ENCODE measurements at regions not wholly inside any gene's neighbourhood (a gene's known extent, or its start where the extent isn't known, plus 50 kb on each side); places are given as distances from the start of the nearest gene placed in this dataset.

GRCh38 chr13:54627646-54628372, 1599.2 kb downstream of the OLFM4 start:
- H3K4me1 ChIP-seq (ENCODE audit: control insufficient read depth, extremely low read depth, insufficient read depth, low read length): no peaks in the 10 kb centered on the region
- no peaks in the 10 kb centered on the region for H3K36me3 ChIP-seq (ENCODE audit: control insufficient read depth in 2 of 2, extremely low read depth in 1 of 2, insufficient read depth in 2 of 2, low read length in 2 of 2)
- dilution Hi-C loops (cut with MboI; ENCODE audit: extremely low pct_ligation_motif_present, low sequenced_read_pairs): no loop called here
- no peaks in the 10 kb centered on the region for H4K20me1 ChIP-seq (replicated peaks; ENCODE audit: control insufficient read depth, extremely low read depth, insufficient read depth, low read length)
- no peak overlapping the region for H3K4me3 ChIP-seq (replicated peaks in 1 of 3; ENCODE audit: insufficient read depth in 1 of 3, low read depth in 1 of 3, low read length in 3 of 3)
- CTCF ChIA-PET: no interaction called here
- H2AFZ ChIP-seq (ENCODE audit: low read depth, low read length): no peak overlapping the region
- BruUV-seq (replicated peaks): no TSS peak
- no peak for FAIRE-seq
- no peak overlapping the region for H3K27ac ChIP-seq (ENCODE audit: insufficient read depth, low read depth, low read length)
- no peaks in the 10 kb centered on the region for H3K79me2 ChIP-seq (ENCODE audit: control insufficient read depth, insufficient read depth, low read length)
- intact Hi-C loops (cut with micrococcal nuclease): no loop called here
- TF ChIP-seq POLR2A (IDR thresholded peaks at IDR 0.05; ENCODE audit: low read depth, low read length): no peak
- POLR2A ChIA-PET: no interaction called here
- no peaks in the 10 kb centered on the region for H3K9me1 ChIP-seq (replicated peaks; ENCODE audit: control insufficient read depth, extremely low read depth, insufficient read depth, low read length)
- no peak for DNase-seq (ENCODE audit: low read depth, low spot score)
- no peak overlapping the region for H3K4me2 ChIP-seq (ENCODE audit: insufficient read depth, low read length)
- no peak overlapping the region for H3K9ac ChIP-seq (replicated peaks; ENCODE audit: extremely low read depth, insufficient read depth, low read length)
- no peaks in the 10 kb centered on the region for H3K27me3 ChIP-seq (ENCODE audit: control insufficient read depth in 2 of 2, insufficient read depth in 2 of 2, low read length in 2 of 2)
- H3K9me3 ChIP-seq (replicated peaks; ENCODE audit: control insufficient read depth, insufficient read depth, low read length): no peaks in the 10 kb centered on the region

GRCh38 chr13:54628383-54628782, 1599.8 kb downstream of the OLFM4 start:
- Histone ChIP-seq H3K36me3 (ENCODE audit: control insufficient read depth in 2 of 2, extremely low read depth in 1 of 2, insufficient read depth in 2 of 2, low read length in 2 of 2) (no peaks in the 10 kb centered on the region), H3K9me1 (replicated peaks; ENCODE audit: control insufficient read depth, extremely low read depth, insufficient read depth, low read length) (no peaks in the 10 kb centered on the region), H3K4me2 (ENCODE audit: insufficient read depth, low read length) (no peak overlapping the region), H3K9me3 (replicated peaks; ENCODE audit: control insufficient read depth, insufficient read depth, low read length) (no peaks in the 10 kb centered on the region), H4K20me1 (replicated peaks; ENCODE audit: control insufficient read depth, extremely low read depth, insufficient read depth, low read length) (no peaks in the 10 kb centered on the region), H3K9ac (replicated peaks; ENCODE audit: extremely low read depth, insufficient read depth, low read length) (no peak overlapping the region), H3K79me2 (ENCODE audit: control insufficient read depth, insufficient read depth, low read length) (no peaks in the 10 kb centered on the region), H3K27me3 (ENCODE audit: control insufficient read depth in 2 of 2, insufficient read depth in 2 of 2, low read length in 2 of 2) (no peaks in the 10 kb centered on the region), H3K4me3 (replicated peaks in 1 of 3; ENCODE audit: insufficient read depth in 1 of 3, low read depth in 1 of 3, low read length in 3 of 3) (no peak overlapping the region), H3K27ac (ENCODE audit: insufficient read depth, low read depth, low read length) (no peak overlapping the region), H2AFZ (ENCODE audit: low read depth, low read length) (no peak overlapping the region), H3K4me1 (ENCODE audit: control insufficient read depth, extremely low read depth, insufficient read depth, low read length) (no peaks in the 10 kb centered on the region)
- intact Hi-C loops (cut with micrococcal nuclease) (no loop called here), dilution Hi-C loops (cut with MboI; ENCODE audit: extremely low pct_ligation_motif_present, low sequenced_read_pairs) (no loop called here)
- TF ChIP-seq POLR2A (IDR thresholded peaks at IDR 0.05; ENCODE audit: low read depth, low read length) (no peak), MAX (IDR thresholded peaks at IDR 0.05; ENCODE audit: insufficient read depth, insufficient read length) (no peak), JUN (IDR thresholded peaks at IDR 0.05; ENCODE audit: borderline replicate concordance, insufficient read depth, insufficient read length, low read depth) (no peak), MYC (IDR thresholded peaks at IDR 0.05; ENCODE audit: low read depth, low read length) (no peak), CTCF (IDR thresholded peaks at IDR 0.05; ENCODE audit: extremely low read depth in 1 of 2, insufficient read depth in 1 of 2, low read depth in 1 of 2, low read length in 2 of 2) (no peak), EZH2 (IDR thresholded peaks at IDR 0.05; ENCODE audit: borderline replicate concordance, low read depth, low read length, severe bottlenecking) (no peak), POLR2AphosphoS5 (IDR thresholded peaks at IDR 0.05; ENCODE audit: insufficient read depth, low read depth, low read length) (no peak)
- BruUV-seq (replicated peaks): no TSS peak
- no peak for FAIRE-seq
- CTCF ChIA-PET: no interaction called here
- no peak for DNase-seq (ENCODE audit: low read depth, low spot score)
- POLR2A ChIA-PET: no interaction called here
